NCI-H748 treated with DMSO at 0.1 percent for 48 hours (cell line): ENCODE measurements at regions not wholly inside any gene's neighbourhood (a gene's known extent, or its start where the extent isn't known, plus 50 kb on each side); places are given as distances from the start of the nearest gene placed in this dataset.

ENCODE experiments used
- DNase-seq: peaks from one replicate; lab custom pipeline; 2025; lab: John Stamatoyannopoulos, UW

- no peak for DNase-seq
These were observed 147.8 kb upstream of the MAX start for GRCh38 chr14:65250162-65250495.

- DNase-seq: no peak
These were observed 148.9 kb upstream of the MAX start for GRCh38 chr14:65251213-65251612.

- no peak for DNase-seq
These were observed 150.4 kb upstream of the MAX start for GRCh38 chr14:65252482-65253255.

GRCh38 chr14:65255029-65255545 lies 152.8 kb upstream of the MAX start:
- no peak for DNase-seq

- peak; percentile 56 for DNase-seq
These were observed 153.5 kb upstream of the MAX start for GRCh38 chr14:65255583-65256461.

- DNase-seq: no peak
These were observed 154.4 kb upstream of the MAX start for GRCh38 chr14:65256714-65257113.

GRCh38 chr14:65257425-65257824 lies 155.1 kb upstream of the FUT8 start:
- no peak for DNase-seq

- DNase-seq: no peak
These were observed 154.1 kb upstream of the FUT8 start for GRCh38 chr14:65258391-65258790.

- no peak for DNase-seq
These were observed 153.5 kb upstream of the FUT8 start for GRCh38 chr14:65259000-65259399.

GRCh38 chr14:65260786-65261185 lies 151.7 kb upstream of the FUT8 start:
- no peak for DNase-seq

- DNase-seq: no peak
These were observed 151.1 kb upstream of the FUT8 start for GRCh38 chr14:65261425-65261920.

- no peak for DNase-seq
These were observed 150.6 kb upstream of the FUT8 start for GRCh38 chr14:65261946-65262345.

GRCh38 chr14:65263177-65263788 lies 149.2 kb upstream of the FUT8 start:
- DNase-seq: no peak

- no peak for DNase-seq
These were observed 144.7 kb upstream of the FUT8 start for GRCh38 chr14:65267856-65268255.

GRCh38 chr14:65268594-65268993 lies 143.9 kb upstream of the FUT8 start:
- DNase-seq: no peak

GRCh38 chr14:65269732-65270131 lies 142.8 kb upstream of the FUT8 start:
- DNase-seq: no peak

- DNase-seq: no peak
These were observed 135.5 kb upstream of the FUT8 start for GRCh38 chr14:65277027-65277426.

- DNase-seq: no peak
These were observed 134.8 kb upstream of the FUT8 start for GRCh38 chr14:65277580-65278270.

- no peak for DNase-seq
These were observed 133.9 kb upstream of the FUT8 start for GRCh38 chr14:65278589-65278988.

- no peak for DNase-seq
These were observed 133.0 kb upstream of the FUT8 start for GRCh38 chr14:65279510-65279909.

GRCh38 chr14:65279958-65280357 lies 132.6 kb upstream of the FUT8 start:
- no peak for DNase-seq

- DNase-seq: no peak
These were observed 131.9 kb upstream of the FUT8 start for GRCh38 chr14:65280653-65281052.
